ENCODE measurements at regions not wholly inside any gene's neighbourhood (a gene's known extent, or its start where the extent isn't known, plus 50 kb on each side); places are given as distances from the start of the nearest gene placed in this dataset.

GRCh38 chr10:2955064-2955463 lies 112.3 kb upstream of the PFKP start:
- TF ChIP-seq CTCF (conservative IDR thresholded peaks at IDR 0.05; ENCODE audit: low read depth, low read length) (no peak), MAFK (IDR thresholded peaks at IDR 0.05; ENCODE audit: low read depth, low read length) (no peak), NFE2L2 (IDR thresholded peaks at IDR 0.05; ENCODE audit: low read depth, low read length) (no peak)
